ENCODE measurements at regions not wholly inside any gene's neighbourhood (a gene's known extent, or its start where the extent isn't known, plus 50 kb on each side); places are given as distances from the start of the nearest gene placed in this dataset.
"Not testable (repeated sequence)": the region's sequence is repeated elsewhere in the genome, so short reads cannot be mapped to it uniquely, and the experiment has no call there.

- ChIA-PET CTCF (no interaction called here), POLR2A (no interaction called here)
- Histone ChIP-seq H3K27ac (ENCODE audit: low read depth, low read length) (no peak overlapping the region), H3K27me3 (ENCODE audit: insufficient read depth, low read length, poor library complexity, severe bottlenecking) (no peaks in the 10 kb centered on the region), H3K4me1 (ENCODE audit: insufficient read depth, low read length) (no peaks in the 10 kb centered on the region), H3K4me3 (ENCODE audit: low read length) (no peak overlapping the region), H3K36me3 (ENCODE audit: insufficient read depth, low read length) (no peaks in the 10 kb centered on the region), H3K9me3 (ENCODE audit: low read length) (no peaks in the 10 kb centered on the region)
- Mint-ChIP-seq H3K4me3 (no peak overlapping the region), H3K27ac (peak overlapping the region in 1 of 8 donors; percentile 80), H3K4me1 (no peaks in the 10 kb centered on the region), H3K9me3 (no peaks in the 10 kb centered on the region), H3K27me3 (peaks cover 4 to 48% of the 10 kb centered on the region in 2 donors), H3K36me3 (no peaks in the 10 kb centered on the region)
- no peak for DNase-seq
Measured at GRCh38 chr1:157201767-157202166, 63.6 kb upstream of the ETV3 start.

DNA sequence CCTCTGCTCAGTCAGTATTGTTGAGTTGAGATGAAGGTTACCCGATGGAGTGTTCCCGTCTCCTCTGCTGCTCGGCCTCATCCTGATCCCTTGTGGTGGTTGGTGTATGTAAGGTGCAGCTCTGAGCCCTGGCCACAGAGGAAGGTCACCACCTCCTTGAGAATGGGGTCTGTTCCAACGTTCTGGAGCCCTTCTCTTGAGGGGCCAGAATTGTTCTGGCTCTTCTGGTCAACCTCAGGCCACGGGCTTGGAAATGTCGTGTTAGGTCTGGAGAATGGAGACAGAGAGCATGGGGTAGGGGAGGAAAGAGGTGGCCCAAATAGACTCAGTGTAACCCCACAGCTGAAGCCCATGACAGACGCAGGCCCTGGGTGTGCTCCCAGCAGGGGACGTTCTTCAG lies 62.3 kb upstream of the ETV3 start:
- Histone ChIP-seq H3K4me1 (ENCODE audit: insufficient read depth, low read length) (no peaks in the 10 kb centered on the region), H3K27ac (ENCODE audit: low read depth, low read length) (no peak overlapping the region), H3K27me3 (ENCODE audit: insufficient read depth, low read length, poor library complexity, severe bottlenecking) (no peaks in the 10 kb centered on the region), H3K4me3 (ENCODE audit: low read length) (no peak overlapping the region), H3K9me3 (ENCODE audit: low read length) (no peaks in the 10 kb centered on the region), H3K36me3 (ENCODE audit: insufficient read depth, low read length) (no peaks in the 10 kb centered on the region)
- DNase-seq = no peak
- ChIA-PET CTCF (no interaction called here), POLR2A (no interaction called here)
- peaks cover 3 to 50% of the 10 kb centered on the region in 2 donors for H3K27me3 Mint-ChIP-seq
- peaks cover 0 to 4% (median 0%) of the 10 kb centered on the region in 3 donors for H3K4me1 Mint-ChIP-seq
- H3K27ac Mint-ChIP-seq = no peak overlapping the region
- H3K9me3 Mint-ChIP-seq = no peaks in the 10 kb centered on the region
- no peaks in the 10 kb centered on the region for H3K36me3 Mint-ChIP-seq
- no peak overlapping the region for H3K4me3 Mint-ChIP-seq

DNA sequence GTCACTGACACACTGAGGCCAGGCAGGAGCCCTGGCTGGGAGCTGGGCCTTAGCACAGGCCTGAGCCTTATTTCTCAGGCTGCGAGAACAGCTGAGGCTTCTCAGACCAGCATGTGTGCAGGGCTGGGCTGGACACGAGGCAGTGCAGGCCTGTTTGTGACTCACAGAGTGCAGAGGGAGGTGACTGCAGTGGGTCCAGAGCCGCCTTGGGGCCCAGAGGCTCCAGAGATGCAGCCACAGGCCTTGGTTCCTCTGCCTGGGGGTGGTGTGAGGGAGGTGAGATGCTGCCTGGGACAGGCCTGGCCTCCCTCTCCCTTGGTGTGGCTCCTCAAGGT lies 61.2 kb upstream of the ETV3 start:
- POLR2A ChIA-PET = no interaction called here
- Mint-ChIP-seq H3K9me3 (no peaks in the 10 kb centered on the region), H3K4me3 (no peak overlapping the region), H3K36me3 (no peaks in the 10 kb centered on the region), H3K4me1 (peaks cover 0 to 4% (median 0%) of the 10 kb centered on the region in 3 donors), H3K27me3 (peaks cover 4 to 49% of the 10 kb centered on the region in 2 donors), H3K27ac (peak overlapping the region in 1 of 8 donors; percentile 72)
- no peak for DNase-seq
- no peaks in the 10 kb centered on the region for H3K36me3 ChIP-seq (ENCODE audit: insufficient read depth, low read length)
- H3K27me3 ChIP-seq (ENCODE audit: insufficient read depth, low read length, poor library complexity, severe bottlenecking) = no peaks in the 10 kb centered on the region
- CTCF ChIA-PET = no interaction called here
- H3K9me3 ChIP-seq (ENCODE audit: low read length) = no peaks in the 10 kb centered on the region
- no peak overlapping the region for H3K27ac ChIP-seq (ENCODE audit: low read depth, low read length)
- no peak overlapping the region for H3K4me3 ChIP-seq (ENCODE audit: low read length)
- H3K4me1 ChIP-seq (ENCODE audit: insufficient read depth, low read length) = no peaks in the 10 kb centered on the region

DNA sequence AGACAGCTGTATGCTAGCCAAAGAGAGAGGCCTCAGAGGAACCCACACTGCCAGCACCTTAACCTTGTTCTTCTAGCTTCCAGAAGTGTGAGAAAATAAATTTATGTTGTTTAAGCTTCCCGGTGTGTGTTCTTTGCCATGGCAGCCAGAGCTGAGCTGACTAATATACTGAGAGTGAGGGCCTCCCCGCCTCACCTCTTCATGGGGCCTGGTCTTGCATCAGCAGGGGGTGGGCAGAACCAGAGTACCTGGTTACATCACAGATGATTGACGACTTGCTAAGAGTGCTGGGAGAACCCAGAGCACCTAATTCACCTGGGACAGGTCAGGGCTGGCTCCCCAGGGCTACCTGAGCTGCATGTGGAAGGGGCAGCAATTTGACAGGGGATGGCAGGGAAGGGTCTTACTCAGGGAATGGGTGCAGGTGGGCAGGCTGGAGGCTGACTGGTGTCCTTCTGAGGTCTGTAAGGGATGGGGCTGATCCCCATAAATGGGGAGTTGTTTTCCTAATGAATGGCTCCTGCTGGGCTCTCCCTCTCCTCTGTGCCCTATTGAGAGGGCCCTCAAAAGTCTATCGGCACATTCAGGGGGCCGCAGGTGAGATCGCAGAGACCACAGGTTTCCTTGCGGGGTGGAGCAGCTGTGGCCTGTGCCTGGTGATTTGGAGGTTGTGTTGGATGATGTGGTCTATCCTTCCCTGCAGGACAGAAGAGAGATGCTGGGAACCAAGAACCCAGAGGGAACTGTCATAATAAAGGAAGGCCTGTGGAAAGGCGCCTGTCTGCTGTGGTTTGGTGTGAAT lies 60.6 kb upstream of the ETV3 start:
- DNase-seq = no peak
- no peaks in the 10 kb centered on the region for H3K9me3 Mint-ChIP-seq
- H3K36me3 ChIP-seq (ENCODE audit: insufficient read depth, low read length) = no peaks in the 10 kb centered on the region
- H3K27me3 ChIP-seq (ENCODE audit: insufficient read depth, low read length, poor library complexity, severe bottlenecking) = peaks cover 2% of the 10 kb centered on the region
- H3K4me3 Mint-ChIP-seq = no peak overlapping the region
- H3K4me1 ChIP-seq (ENCODE audit: insufficient read depth, low read length) = no peaks in the 10 kb centered on the region
- peak overlapping the region in 1 of 8 donors; percentile 68 for H3K27ac Mint-ChIP-seq
- H3K4me1 Mint-ChIP-seq = peaks cover 1 to 5% (median 2%) of the 10 kb centered on the region in 3 donors
- H3K9me3 ChIP-seq (ENCODE audit: low read length) = no peaks in the 10 kb centered on the region
- no peak overlapping the region for H3K4me3 ChIP-seq (ENCODE audit: low read length)
- no peaks in the 10 kb centered on the region for H3K36me3 Mint-ChIP-seq
- peaks cover 8 to 49% of the 10 kb centered on the region in 2 donors for H3K27me3 Mint-ChIP-seq
- POLR2A ChIA-PET = no interaction called here
- CTCF ChIA-PET = interaction anchor here (1.0 kb wide), 1 partner anchor 17 kb away, joined by 3 read pairs; no protein-coding TSS in a partner anchor
- H3K27ac ChIP-seq (ENCODE audit: low read depth, low read length) = no peak overlapping the region

- Mint-ChIP-seq H3K27me3 (peaks cover 10 to 49% of the 10 kb centered on the region in 2 donors), H3K4me1 (peaks cover 3 to 7% (median 4%) of the 10 kb centered on the region in 3 donors), H3K27ac (no peak overlapping the region), H3K36me3 (no peaks in the 10 kb centered on the region), H3K4me3 (no peak overlapping the region), H3K9me3 (no peaks in the 10 kb centered on the region)
- POLR2A ChIA-PET = no interaction called here
- no peak overlapping the region for H3K4me3 ChIP-seq (ENCODE audit: low read length)
- H3K27ac ChIP-seq (ENCODE audit: low read depth, low read length) = no peak overlapping the region
- no peaks in the 10 kb centered on the region for H3K36me3 ChIP-seq (ENCODE audit: insufficient read depth, low read length)
- DNase-seq = no peak
- no peaks in the 10 kb centered on the region for H3K9me3 ChIP-seq (ENCODE audit: low read length)
- peaks cover 4% of the 10 kb centered on the region for H3K27me3 ChIP-seq (ENCODE audit: insufficient read depth, low read length, poor library complexity, severe bottlenecking)
- H3K4me1 ChIP-seq (ENCODE audit: insufficient read depth, low read length) = no peaks in the 10 kb centered on the region
- CTCF ChIA-PET = interaction anchor here (1.0 kb wide), 1 partner anchor 18 kb away, joined by 3 read pairs; no protein-coding TSS in a partner anchor
Measured at GRCh38 chr1:157197906-157198435, 59.8 kb upstream of the ETV3 start.

GRCh38 chr1:157196670-157197456 lies 58.7 kb upstream of the ETV3 start:
- not testable (repeated sequence) for H3K9me3 Mint-ChIP-seq

GRCh38 chr1:157196245-157196543 lies 58.0 kb upstream of the ETV3 start:
- no peaks in the 10 kb centered on the region for H3K4me1 ChIP-seq (ENCODE audit: insufficient read depth, low read length)
- peaks cover 13% of the 10 kb centered on the region for H3K27me3 ChIP-seq (ENCODE audit: insufficient read depth, low read length, poor library complexity, severe bottlenecking)
- peaks cover 3 to 7% (median 4%) of the 10 kb centered on the region in 3 donors for H3K4me1 Mint-ChIP-seq
- no peak overlapping the region for H3K4me3 ChIP-seq (ENCODE audit: low read length)
- ChIA-PET CTCF (no interaction called here), POLR2A (no interaction called here)
- H3K27ac Mint-ChIP-seq = no peak overlapping the region
- no peak overlapping the region for H3K27ac ChIP-seq (ENCODE audit: low read depth, low read length)
- no peaks in the 10 kb centered on the region for H3K36me3 Mint-ChIP-seq
- peaks cover 10 to 52% of the 10 kb centered on the region in 2 donors for H3K27me3 Mint-ChIP-seq
- H3K4me3 Mint-ChIP-seq = no peak overlapping the region
- H3K9me3 ChIP-seq (ENCODE audit: low read length) = no peaks in the 10 kb centered on the region
- H3K36me3 ChIP-seq (ENCODE audit: insufficient read depth, low read length) = no peaks in the 10 kb centered on the region
- DNase-seq = no peak
- no peaks in the 10 kb centered on the region for H3K9me3 Mint-ChIP-seq

More at GRCh38 chr1:157196670-157197456, 58.7 kb upstream of the ETV3 start:
- CTCF ChIA-PET; DNase-seq; H3K36me3 Mint-ChIP-seq; H3K9me3 ChIP-seq (ENCODE audit: low read length); H3K27ac ChIP-seq (ENCODE audit: low read depth, low read length); POLR2A ChIA-PET; H3K4me1 Mint-ChIP-seq; H3K4me3 ChIP-seq (ENCODE audit: low read length); H3K4me3 Mint-ChIP-seq; H3K27ac Mint-ChIP-seq; H3K4me1 ChIP-seq (ENCODE audit: insufficient read depth, low read length); H3K27me3 ChIP-seq (ENCODE audit: insufficient read depth, low read length, poor library complexity, severe bottlenecking); H3K36me3 ChIP-seq (ENCODE audit: insufficient read depth, low read length): not testable (repeated sequence)
- peaks cover 10 to 49% of the 10 kb centered on the region in 2 donors for H3K27me3 Mint-ChIP-seq

DNA sequence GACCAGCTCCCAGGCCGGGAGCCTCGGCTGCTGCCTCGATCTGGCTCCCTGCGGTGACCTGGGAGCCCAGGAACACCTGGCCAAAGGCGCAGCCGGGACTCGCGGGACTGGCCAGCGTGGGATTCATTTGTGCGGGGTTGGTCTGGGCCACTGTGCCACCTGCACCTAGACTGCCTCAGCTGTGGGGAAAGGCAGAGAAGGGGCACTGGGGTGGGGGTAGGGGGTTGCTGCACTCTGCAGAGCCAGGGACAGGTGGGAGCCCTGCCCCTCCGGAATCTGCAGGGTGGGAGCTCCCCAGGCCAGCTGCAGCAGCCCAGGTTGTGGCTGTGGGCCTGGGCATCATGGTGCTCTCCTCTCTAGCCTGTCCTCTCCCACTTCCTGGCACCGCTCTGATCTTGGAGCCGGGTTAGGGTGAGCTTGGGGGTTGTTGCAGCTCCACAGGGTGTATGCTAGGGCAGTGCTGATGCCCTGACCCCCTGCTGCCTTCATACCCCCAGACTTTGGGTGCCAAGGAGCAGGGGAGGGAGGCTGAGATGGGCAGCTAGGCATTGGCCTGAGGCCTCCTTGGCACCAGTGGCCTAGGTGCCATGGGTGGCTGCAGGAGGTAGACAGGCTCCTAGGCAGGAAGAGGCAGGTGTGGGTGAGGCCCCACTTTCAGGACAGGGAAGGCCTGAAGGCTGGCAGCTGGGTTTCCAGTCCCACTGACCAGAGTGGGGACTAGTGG lies 57.5 kb upstream of the ETV3 start:
- H3K27ac ChIP-seq (ENCODE audit: low read depth, low read length) = no peak overlapping the region
- H3K4me3 ChIP-seq (ENCODE audit: low read length) = no peak overlapping the region
- Mint-ChIP-seq H3K36me3 (no peaks in the 10 kb centered on the region), H3K9me3 (no peaks in the 10 kb centered on the region), H3K4me3 (no peak overlapping the region), H3K4me1 (peaks cover 3 to 7% (median 4%) of the 10 kb centered on the region in 3 donors), H3K27me3 (peaks cover 10 to 53% of the 10 kb centered on the region in 2 donors), H3K27ac (no peak overlapping the region)
- no peak for DNase-seq
- H3K9me3 ChIP-seq (ENCODE audit: low read length) = no peaks in the 10 kb centered on the region
- ChIA-PET CTCF (no interaction called here), POLR2A (no interaction called here)
- H3K27me3 ChIP-seq (ENCODE audit: insufficient read depth, low read length, poor library complexity, severe bottlenecking) = peaks cover 14% of the 10 kb centered on the region
- H3K4me1 ChIP-seq (ENCODE audit: insufficient read depth, low read length) = no peaks in the 10 kb centered on the region
- H3K36me3 ChIP-seq (ENCODE audit: insufficient read depth, low read length) = no peaks in the 10 kb centered on the region

Data from CD8-positive, alpha-beta memory T cell (primary cell).